ENCODE measurements at regions not wholly inside any gene's neighbourhood (a gene's known extent, or its start where the extent isn't known, plus 50 kb on each side); places are given as distances from the start of the nearest gene placed in this dataset.
"Not testable (repeated sequence)": the region's sequence is repeated elsewhere in the genome, so short reads cannot be mapped to it uniquely, and the experiment has no call there.

DNA sequence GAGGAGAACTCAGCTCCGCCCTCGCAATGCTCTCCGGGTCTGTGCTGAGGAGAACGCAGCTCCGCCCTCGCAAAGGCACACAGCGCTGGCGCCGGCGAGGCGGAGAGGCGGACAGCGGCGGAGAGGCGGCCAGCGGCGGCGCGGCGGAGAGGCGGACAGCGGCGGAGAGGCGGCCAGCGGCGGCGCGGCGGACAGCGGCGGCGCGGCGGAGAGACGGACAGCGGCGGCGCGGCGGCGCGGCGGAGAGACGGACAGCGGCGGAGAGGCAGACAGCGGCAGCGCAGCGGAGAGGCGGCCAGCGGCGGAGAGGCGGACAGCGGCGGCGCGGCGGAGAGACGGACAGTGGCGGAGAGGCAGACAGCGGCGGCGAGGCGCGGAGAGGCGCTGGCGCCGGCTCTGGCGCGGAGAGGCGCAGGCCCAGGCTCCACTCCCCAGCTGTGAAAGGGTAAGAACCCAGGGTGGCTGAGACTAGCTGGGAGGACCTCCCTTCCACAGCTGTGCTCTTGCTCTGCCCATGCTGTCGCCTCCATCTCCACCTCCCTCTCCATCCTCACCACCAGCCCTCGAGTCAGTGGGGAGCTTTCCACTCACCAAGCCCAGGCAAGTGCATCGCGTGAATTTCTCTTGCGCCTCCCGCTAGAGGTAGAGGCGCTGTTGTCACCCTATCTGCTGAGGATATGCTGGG is 2879.9 kb downstream of the RPIA start:
- not testable (repeated sequence) for DNase-seq (ENCODE audit: low spot score)

DNA sequence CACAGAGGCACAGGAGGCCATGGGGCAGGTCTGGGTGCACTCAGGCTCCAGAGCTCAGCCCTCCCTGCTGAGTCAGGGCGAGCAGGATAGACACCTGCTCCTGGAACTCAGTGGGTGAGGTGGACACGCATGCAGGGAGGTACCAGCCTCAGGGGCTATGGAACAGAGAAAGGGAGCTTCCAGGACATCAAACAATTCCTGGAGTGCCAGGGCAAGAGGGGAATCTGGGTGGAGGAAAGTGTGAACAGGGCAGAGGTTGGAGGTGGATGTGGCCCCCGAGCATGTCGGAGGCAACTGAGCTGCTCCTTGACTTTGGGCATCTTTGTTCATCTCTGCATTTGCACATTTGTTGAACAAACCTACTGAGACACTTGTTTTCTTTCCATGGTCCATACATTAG is 2881.5 kb downstream of the RPIA start:
- not testable (repeated sequence) for DNase-seq (ENCODE audit: low spot score)

DNA sequence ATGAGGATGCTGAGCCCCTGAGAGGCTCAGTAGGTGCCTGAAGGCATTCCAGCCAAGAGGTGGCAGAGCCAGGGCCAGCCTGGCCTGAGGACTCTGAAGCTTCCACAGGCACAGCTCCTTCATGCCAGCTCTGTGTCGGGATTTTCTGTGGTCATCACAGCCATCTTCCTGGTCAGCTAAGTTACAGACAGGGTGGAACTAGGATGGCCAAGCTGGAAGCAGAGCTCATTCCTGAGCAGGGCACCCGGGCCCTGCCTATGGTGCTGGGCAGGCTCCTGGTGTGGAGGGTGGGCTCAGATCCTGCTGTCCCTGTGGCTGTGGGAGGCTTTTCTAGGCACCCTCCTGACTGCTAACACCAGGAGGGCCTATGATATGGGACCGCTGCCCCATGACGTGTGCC is 2882.3 kb downstream of the RPIA start:
- not testable (repeated sequence) for DNase-seq (ENCODE audit: low spot score)

DNA sequence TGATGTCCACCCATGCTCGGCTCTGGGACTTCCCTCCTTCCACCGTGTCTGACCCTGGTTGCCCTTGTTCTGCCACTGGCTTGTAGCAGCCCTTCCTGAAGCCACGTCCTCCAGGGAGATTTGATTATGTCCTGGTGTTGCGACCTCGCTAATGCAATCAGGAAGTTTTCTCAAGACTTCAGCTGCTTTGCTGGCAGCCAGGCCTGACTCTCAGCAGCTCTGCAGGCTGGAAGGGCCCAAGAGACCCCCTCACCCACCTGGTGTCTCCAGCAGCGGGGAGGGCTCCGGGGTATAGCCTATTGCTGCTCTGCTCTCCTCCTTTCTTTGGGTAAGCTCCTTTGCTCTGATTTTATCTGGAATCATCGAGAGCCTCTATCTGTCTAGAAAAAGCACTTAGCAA is 2882.8 kb downstream of the RPIA start:
- not testable (repeated sequence) for DNase-seq (ENCODE audit: low spot score)

DNA sequence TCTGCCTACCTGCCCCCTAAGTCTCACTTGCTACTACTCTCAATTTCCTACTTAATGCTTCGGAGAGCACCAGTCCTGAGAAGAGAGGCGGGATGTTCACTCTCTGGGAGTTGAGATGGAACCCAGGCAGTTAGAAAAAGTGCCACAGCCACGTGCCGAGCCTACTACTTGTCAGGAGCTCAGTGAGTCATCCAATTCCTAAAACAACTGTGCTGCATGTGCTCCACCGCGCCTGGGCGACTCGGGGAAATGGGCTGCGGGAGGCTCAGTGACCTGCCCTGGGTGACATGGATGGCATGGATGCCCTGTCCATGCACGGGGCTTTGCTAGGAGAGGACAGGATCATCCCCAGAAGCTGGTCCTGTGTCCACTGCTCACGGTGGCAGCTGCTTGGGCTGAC is 2884.2 kb downstream of the RPIA start:
- not testable (repeated sequence) for DNase-seq (ENCODE audit: low spot score)

DNA sequence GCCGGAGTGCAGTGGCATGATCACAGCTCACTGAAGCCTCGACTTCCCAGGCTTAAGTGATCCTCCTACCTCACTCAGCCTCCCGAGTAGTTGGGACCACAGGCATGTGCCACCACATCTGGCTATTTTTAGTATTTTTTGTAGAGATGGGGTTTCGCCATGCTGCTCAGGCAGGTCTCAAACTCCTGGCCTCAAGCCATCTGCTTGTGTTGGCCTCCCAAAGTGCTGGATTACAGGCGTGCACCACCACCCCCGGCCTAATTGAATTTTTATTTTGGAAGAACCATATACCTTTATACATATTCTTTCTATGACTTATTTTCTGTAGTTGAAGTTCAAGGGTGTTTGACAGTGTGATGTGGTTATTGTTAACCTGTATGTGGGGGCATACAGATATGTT is 2885.9 kb downstream of the RPIA start:
- DNase-seq (ENCODE audit: low spot score), result not testable (repeated sequence)

DNA sequence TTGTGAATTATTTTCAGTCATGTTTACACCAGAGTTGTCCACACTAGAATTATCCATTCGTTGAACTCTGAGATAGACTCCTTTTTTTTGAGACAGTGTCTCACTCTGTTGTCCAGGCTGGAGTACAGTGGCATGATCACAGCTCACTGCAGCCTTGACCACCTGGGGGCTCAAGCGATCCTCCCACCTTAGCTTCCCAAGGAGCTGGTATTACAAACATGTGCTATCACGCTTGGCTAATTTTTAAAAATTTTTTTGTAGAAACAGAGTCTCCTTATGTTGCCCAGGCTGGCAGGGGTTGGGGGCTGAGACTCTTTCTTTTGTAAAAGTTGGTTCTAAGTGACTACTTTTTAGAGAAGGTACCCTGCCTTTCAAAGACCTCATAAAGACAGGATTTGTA is 2887.2 kb downstream of the RPIA start:
- not testable (repeated sequence) for DNase-seq (ENCODE audit: low spot score)

DNA sequence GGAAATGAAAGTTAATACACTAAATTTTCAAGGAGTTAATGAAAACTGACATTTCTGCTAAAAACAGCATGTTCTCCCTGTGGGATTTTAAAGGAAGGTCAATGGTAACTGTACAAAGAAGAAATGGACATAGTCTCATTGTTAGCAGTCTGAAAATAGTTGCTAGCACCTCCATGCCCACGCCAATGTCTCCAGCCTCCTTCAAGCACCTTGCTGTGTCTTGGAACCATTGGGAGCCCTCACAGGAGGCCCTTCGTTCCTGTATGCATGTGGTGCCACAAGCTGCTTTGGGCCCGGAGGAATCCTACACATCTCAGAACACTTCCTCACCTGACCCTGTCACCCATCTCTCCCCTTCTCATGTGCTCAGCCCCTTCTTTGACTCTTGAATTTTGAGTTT is 2888.1 kb downstream of the RPIA start:
- not testable (repeated sequence) for DNase-seq (ENCODE audit: low spot score)

DNA sequence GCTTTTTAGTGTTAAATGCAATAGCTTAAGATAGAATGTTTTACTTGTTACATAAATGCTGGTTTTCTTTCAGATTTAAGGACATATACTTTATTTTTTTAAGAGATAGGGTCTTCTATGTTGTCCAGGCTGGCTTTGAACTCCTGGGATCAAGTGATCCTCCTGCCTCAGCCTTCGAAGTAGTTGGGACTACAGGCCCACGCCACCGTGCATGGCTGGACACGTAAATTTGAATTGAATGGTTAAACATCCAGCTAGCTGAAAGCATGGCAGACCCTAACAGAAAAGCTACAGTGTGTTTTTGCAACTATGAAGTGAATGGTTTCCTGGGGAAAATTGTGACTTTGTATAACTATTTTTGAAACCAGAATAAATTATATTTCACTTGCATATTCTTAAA is 2888.6 kb downstream of the RPIA start:
- DNase-seq (ENCODE audit: low spot score), result not testable (repeated sequence)

DNA sequence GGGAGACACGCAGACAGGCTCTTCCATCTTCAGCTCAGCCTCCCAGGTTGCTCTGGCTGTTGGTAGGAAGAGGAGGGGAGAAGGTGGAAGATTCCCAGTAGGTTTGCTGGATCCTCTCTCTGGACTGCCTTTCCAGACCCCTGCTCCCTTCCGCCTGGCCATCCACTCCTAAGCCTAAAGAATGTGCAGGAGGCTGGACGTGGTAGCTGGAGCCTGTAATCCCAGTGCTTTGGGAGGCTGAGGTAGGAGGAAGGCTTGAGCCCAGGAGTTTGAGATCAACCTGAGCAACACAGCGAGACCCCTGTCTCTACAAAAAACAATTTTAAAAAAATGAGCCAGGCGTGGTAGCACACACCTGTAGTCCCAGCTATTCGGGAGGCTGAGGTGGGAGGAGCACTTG is 2895.6 kb downstream of the RPIA start:
- DNase-seq (ENCODE audit: low spot score), result not testable (repeated sequence)

DNA sequence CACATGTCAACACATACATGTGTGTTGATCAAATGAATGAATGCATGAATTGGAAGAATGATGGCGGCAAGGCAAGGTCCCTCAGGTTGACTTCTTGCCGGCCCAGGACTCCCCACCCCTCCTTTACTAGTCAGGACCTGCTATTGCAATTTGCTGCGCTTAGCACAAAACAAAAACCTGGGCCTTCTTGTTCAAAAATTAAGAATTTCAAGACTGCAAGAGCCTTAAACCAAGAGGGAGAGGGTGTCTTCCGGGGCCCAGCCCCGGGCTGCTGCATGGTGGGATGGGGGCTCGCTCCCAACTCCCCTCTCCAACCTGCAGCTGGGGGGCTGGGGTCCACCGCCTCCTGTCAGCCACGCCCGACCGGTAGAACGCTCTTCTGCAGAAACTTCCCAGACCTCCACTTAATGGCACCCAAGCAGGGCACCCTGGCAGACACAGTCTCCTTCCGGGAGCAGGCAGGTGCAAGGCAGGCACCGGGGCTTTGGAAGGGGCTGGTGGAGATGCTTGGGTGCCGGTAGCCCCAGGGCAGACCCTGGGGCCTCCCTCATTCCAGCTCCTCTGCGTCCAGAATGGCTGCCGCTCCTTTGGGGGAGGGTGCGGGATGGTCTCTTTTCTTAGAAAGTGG is 2896.5 kb downstream of the RPIA start:
- not testable (repeated sequence) for DNase-seq (ENCODE audit: low spot score)

DNA sequence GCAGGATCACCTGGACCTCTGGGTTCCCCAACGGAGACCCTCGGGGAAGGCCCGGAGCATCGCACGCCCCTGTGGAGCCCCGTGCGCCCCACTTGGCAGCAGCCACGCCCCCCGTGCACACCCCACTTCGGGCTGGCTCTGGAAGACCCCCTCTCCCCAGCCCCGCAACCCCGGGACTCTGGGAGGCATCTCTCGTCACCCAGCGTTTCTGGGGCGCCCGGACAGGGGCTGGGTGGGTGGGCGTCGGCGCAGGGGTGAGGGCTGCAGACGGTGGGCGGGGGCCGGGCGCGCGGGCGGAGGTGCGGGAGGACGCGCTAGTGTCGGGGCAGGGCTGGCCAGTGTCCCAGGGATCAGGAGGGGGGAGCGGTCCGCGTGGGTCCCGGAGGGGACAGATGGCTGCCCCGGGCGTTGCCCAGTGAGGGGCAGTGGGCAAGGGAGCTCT is 2897.3 kb downstream of the RPIA start:
- DNase-seq (ENCODE audit: low spot score), result not testable (repeated sequence)

DNA sequence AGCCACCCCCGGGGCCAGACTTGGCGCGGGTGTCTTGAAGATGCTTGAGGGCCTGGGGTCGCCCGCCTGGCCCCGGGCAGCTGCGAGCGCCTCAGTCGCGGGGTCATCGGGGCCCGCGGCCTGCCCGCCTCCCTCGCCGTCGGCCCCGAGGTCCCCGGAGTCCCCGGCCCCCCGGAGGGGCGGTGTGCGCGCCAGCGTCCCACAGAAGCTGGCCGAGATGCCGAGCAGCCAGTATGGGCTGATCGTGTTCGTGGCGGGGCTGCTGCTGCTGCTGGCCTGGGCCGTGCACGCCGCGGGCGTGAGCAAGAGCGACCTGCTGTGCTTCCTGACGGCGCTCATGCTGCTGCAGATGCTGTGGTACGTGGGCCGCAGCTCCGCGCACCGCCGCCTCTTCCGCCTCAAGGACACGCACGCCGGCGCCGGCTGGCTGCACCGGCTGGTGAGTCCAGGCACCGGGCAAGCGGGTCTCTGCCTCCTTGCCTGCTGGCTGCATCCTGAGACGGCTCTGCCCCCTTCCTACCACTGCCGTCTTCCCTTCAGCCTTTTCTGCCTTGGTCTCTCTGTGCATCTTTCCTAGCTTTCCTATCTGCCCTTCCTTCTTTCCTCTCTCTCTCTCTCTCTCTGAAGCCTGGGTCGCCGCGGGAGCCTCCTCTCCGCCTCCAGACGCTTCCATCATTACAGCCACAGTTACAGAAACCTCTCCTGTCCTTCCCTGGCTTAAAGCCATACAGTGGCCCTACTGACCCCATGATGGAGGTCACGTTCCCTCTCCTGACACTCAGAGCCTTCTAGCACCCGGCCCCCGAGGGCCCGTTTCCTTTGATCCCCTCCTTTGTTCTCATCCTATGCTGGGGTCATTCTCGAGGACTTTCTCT is 2898.2 kb downstream of the RPIA start:
- not testable (repeated sequence) for DNase-seq (ENCODE audit: low spot score)

DNA sequence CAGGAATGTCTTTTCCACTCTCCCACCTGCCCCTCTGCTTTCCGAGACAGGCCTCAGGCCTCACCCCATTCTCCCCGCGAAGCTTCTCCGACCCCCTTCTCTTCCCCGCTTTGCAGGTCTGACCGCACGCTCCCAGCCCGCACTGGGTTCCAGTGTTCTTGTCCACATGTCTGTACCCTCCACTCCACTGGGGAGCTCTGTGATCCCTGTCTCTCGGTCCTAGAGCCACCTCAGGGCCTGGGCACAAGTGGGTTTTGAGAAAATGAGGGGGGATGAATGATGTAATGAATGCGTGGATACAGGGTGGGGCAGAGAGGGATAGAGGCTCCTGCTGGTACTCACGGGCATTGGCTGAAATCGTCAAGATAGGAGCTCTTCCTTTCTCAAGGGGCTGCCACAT is 2898.9 kb downstream of the RPIA start:
- DNase-seq (ENCODE audit: low spot score), result not testable (repeated sequence)

DNA sequence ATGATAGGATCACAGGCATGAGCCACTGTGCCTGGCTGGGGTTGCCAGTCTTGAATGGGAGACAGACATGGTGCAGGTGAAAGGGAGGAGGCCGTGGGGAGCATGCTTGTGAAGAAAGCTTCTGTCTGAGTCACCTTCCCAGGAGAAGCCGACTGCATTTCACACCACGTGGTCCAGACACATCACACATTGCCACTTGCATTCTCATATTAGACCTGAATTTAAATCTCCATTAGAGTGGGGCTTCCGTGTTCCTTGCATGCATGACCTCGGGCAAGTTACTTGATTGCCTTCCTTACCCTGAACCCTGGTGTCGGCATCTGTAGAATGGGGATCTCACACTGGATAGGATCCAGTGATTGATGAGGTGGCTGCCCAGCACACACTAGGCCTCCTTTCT is 2899.6 kb downstream of the RPIA start:
- not testable (repeated sequence) for DNase-seq (ENCODE audit: low spot score)

DNA sequence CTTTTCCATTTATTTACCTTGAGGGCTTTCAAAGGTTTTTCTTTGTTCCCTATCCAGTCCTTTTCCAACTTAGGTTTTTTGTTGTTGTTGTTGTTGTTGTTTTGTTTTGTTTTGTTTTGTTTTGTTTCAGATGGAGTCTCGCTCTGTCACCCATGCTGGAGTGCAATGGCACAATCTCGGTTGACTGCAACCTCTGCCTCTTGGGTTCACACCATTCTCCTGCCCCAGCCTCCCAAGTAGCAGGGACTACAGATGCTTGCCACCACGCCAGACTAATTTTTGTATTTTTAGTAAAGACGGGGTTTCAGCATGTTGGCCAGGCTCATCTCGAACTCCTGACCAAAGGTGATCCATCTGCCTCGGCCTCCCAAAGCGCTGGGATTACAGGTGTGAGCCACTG is 2906.0 kb downstream of the RPIA start:
- DNase-seq (ENCODE audit: low spot score), result not testable (repeated sequence)

DNA sequence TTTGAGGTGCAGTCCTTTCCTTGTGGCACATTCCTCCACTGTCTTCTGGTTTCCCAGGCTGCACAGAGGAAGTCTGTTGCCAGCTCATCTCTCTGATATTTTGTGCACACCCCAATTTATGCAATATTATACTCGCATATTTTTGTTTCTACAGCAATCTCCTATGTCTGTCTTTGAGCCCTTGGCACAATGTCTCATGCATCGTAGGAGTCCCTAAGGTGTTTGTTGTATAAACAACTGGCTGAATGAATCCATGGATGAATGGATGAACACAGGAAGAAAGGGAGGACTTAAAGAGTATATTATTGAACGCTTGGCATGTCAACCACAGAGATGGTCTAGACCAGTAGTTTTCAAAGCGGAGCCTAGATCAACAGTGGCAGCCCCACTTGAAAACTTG is 2907.0 kb downstream of the RPIA start:
- not testable (repeated sequence) for DNase-seq (ENCODE audit: low spot score)

DNA sequence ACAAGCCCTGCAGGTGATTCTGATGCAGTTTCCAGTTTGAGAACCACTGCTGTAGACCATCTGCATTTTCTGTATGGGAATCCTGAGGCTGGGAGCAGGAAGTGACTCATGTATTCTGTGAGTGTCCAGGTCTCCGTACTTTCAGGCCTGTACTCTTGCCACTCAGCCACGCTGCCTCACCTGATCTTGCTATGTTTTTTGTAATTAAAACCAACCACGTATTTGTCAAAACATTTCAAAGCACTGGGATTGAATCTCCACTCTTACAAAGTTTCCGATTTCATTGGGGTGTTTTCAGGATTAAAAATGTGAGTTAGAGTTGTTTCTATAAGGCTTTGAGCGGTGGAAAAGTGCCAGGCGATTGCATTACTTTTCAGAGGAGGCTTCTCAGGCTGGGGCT is 2907.5 kb downstream of the RPIA start:
- not testable (repeated sequence) for DNase-seq (ENCODE audit: low spot score)

DNA sequence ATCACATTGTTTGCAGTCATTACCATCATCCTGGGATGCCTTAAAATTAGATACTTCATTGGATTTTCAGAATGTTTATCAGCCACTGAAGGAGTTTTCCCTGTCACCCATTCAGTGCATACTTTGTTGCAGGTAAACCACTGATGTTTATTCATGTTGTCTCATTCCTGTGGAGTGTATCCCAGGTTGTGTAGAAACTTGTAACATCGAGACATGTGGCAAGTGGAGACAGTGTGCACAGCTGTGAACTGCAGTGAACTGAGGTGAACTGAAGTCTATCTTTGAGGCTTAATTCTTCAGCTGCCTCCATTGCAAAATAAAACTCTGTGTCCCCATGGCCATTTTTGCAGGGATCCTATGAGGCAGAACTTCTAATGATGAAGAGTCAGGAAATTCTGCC is 2911.4 kb downstream of the RPIA start:
- DNase-seq (ENCODE audit: low spot score), result not testable (repeated sequence)

DNA sequence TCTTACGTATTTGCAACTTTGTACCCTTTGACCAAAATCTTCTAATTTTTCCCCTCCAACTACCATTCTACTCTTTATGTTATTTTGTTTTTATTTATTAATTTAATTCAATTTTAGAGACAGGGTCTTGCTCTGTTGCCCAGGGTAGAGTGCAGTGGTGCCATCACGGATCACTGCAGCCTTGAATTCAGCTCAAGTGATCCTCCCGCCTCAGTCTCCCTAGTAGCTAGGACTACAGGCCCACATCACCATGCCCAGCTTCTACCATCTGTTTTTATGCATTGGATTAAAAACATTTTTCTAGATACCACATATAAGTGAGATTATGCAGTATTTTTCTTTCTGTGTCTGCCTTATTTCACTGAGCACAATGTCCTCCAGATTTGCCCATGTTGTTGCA is 2912.5 kb downstream of the RPIA start:
- not testable (repeated sequence) for DNase-seq (ENCODE audit: low spot score)

DNA sequence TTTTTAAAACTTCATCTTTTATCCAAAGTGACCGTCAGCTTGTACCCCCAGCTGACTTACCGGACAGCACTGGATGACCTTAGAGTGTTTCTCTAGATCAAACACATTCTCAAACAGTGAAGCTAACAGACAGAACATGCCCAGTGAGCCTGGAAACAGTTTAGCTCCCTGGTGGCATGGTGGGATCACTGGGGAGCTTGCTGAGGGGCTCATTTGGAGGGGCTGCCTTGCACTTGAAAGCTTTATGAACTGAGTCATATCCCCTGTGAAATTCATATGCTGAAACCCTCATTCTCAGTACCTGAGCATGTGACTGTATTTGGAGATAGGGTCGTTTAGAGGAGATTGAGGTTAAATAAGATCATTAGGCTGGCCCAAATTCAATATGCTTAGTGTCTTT is 2913.2 kb downstream of the RPIA start:
- DNase-seq (ENCODE audit: low spot score), result not testable (repeated sequence)

DNA sequence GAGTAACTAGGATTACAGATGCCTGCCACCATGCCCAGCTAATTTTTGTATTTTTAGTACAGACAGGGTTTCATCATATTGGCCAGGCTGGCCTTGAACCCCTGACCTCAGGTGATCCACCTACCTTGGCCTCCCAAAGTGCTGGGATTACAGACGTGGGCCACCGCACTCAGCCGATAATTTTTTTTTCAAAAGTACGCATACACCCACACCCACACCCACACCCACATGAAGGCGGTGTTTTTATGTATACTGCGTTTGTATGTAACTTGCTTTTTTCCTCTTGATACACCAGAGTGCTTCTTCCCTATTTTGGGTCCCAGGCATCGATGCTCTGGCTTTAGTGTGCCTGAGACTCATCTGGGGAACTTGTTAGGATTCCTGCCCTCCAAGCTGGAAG is 2932.3 kb downstream of the RPIA start:
- not testable (repeated sequence) for DNase-seq (ENCODE audit: low spot score)

DNA sequence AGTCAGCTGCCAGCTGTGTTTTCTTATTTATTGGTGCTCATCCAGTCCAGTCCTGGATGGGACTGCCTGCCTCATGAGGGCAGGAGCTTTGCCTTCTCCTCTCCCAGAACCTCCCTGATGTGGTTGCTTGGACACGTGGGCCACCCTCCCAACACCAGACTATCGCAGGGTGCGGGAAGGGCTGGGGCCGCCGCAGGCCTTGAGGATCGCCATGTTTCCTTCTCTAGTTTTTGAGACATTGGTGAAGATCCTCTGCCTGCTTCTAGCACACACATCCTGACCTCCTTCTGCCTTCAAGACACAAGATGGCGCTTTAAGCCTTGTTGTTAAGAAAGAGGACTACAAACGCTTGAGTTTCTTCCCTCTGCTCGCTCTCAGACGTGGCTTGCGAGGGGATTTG is 2937.0 kb downstream of the RPIA start:
- DNase-seq (ENCODE audit: low spot score), result not testable (repeated sequence)
